Central memory CD8-positive, alpha-beta T cell (primary cell): ENCODE measurements at regions not wholly inside any gene's neighbourhood (a gene's known extent, or its start where the extent isn't known, plus 50 kb on each side); places are given as distances from the start of the nearest gene placed in this dataset.
"Not testable (repeated sequence)": the region's sequence is repeated elsewhere in the genome, so short reads cannot be mapped to it uniquely, and the experiment has no call there.

Source experiments
- ATAC-seq: fragments of 150-1000 bp; cut with Tn5 transposase; replicated peaks from 2 replicates; pipeline ENCODE4 v1.10.0; 2022; ENCODE audit warnings: mild to moderate bottlenecking, moderate FRiP score, moderate number of reproducible peaks; ENCODE audit not compliant: poor library complexity, severe bottlenecking; ENCODE audit errors: extremely low read depth
- DNase-seq, 2 donors: peaks; one replicate each; pipeline ENCODE4 v3.0.0; 2021; ENCODE audit warnings: low spot score in 2 of 2
- H3K27ac Mint-ChIP-seq: one replicate; pipeline ENCODE4 v1.8.0; 2022; ENCODE audit warnings: low read depth, mild to moderate bottlenecking, moderate library complexity, mixed read lengths
- H3K27me3 Mint-ChIP-seq: one replicate; pipeline ENCODE4 v1.8.0; 2022; ENCODE audit warnings: mixed read lengths
- H3K36me3 Mint-ChIP-seq: one replicate; pipeline ENCODE4 v1.8.0; 2022; ENCODE audit warnings: mild to moderate bottlenecking, moderate library complexity, mixed read lengths; ENCODE audit not compliant: insufficient read depth
- H3K4me1 Mint-ChIP-seq: one replicate; pipeline ENCODE4 v1.8.0; 2022; ENCODE audit warnings: mixed read lengths
- H3K4me3 Mint-ChIP-seq: one replicate; pipeline ENCODE4 v1.8.0; 2022; ENCODE audit warnings: mild to moderate bottlenecking, moderate library complexity, mixed read lengths
- H3K9me3 Mint-ChIP-seq: one replicate; pipeline ENCODE4 v1.8.0; 2022; ENCODE audit warnings: mixed read lengths

GRCh38 chr17:21772991-21773713, 80.8 kb downstream of the KCNJ18 start:
- not testable (repeated sequence) for H3K27me3 Mint-ChIP-seq, H3K36me3 Mint-ChIP-seq, H3K4me1 Mint-ChIP-seq, ATAC-seq, H3K9me3 Mint-ChIP-seq, H3K4me3 Mint-ChIP-seq, DNase-seq, H3K27ac Mint-ChIP-seq

GRCh38 chr17:21774263-21774662, 81.9 kb downstream of the KCNJ18 start:
- Mint-ChIP-seq H3K9me3 (no peaks in the 10 kb centered on the region), H3K36me3 (no peaks in the 10 kb centered on the region), H3K4me3 (no peak overlapping the region)

GRCh38 chr17:21775566-21775965, 83.2 kb downstream of the KCNJ18 start:
- not testable (repeated sequence) for H3K4me3 Mint-ChIP-seq, H3K27me3 Mint-ChIP-seq, ATAC-seq, H3K9me3 Mint-ChIP-seq, H3K36me3 Mint-ChIP-seq, H3K4me1 Mint-ChIP-seq, H3K27ac Mint-ChIP-seq, DNase-seq

More at GRCh38 chr17:21774263-21774662, 81.9 kb downstream of the KCNJ18 start:
- H3K27me3 Mint-ChIP-seq = no peaks in the 10 kb centered on the region
- no peaks in the 10 kb centered on the region for H3K4me1 Mint-ChIP-seq
- H3K27ac Mint-ChIP-seq = no peak overlapping the region
- ATAC-seq (no peak), DNase-seq (no peak)

GRCh38 chr17:21776921-21777320, 84.6 kb downstream of the KCNJ18 start:
- not testable (repeated sequence) for H3K27me3 Mint-ChIP-seq, ATAC-seq, H3K36me3 Mint-ChIP-seq

GRCh38 chr17:21778866-21779265, 86.5 kb downstream of the KCNJ18 start:
- not testable (repeated sequence) for H3K27me3 Mint-ChIP-seq, H3K27ac Mint-ChIP-seq, ATAC-seq, H3K9me3 Mint-ChIP-seq, DNase-seq, H3K36me3 Mint-ChIP-seq, H3K4me1 Mint-ChIP-seq, H3K4me3 Mint-ChIP-seq

More at GRCh38 chr17:21776921-21777320, 84.6 kb downstream of the KCNJ18 start:
- not testable (repeated sequence) for H3K27ac Mint-ChIP-seq, DNase-seq, H3K9me3 Mint-ChIP-seq, H3K4me1 Mint-ChIP-seq, H3K4me3 Mint-ChIP-seq

GRCh38 chr17:21780293-21780888, 88.1 kb downstream of the KCNJ18 start:
- H3K36me3 Mint-ChIP-seq, H3K9me3 Mint-ChIP-seq, H3K27me3 Mint-ChIP-seq, H3K27ac Mint-ChIP-seq, H3K4me1 Mint-ChIP-seq, ATAC-seq, H3K4me3 Mint-ChIP-seq, DNase-seq: not testable (repeated sequence)

- H3K4me1 Mint-ChIP-seq, H3K36me3 Mint-ChIP-seq, DNase-seq, ATAC-seq, H3K27ac Mint-ChIP-seq, H3K4me3 Mint-ChIP-seq, H3K9me3 Mint-ChIP-seq, H3K27me3 Mint-ChIP-seq: not testable (repeated sequence)
These were observed 88.8 kb downstream of the KCNJ18 start for GRCh38 chr17:21780919-21781665.

- not testable (repeated sequence) for H3K36me3 Mint-ChIP-seq, ATAC-seq, H3K4me3 Mint-ChIP-seq, H3K4me1 Mint-ChIP-seq, DNase-seq, H3K27ac Mint-ChIP-seq, H3K27me3 Mint-ChIP-seq, H3K9me3 Mint-ChIP-seq
These were observed 89.3 kb downstream of the KCNJ18 start for GRCh38 chr17:21781666-21782024.

GRCh38 chr17:21782107-21782506, 89.8 kb downstream of the KCNJ18 start:
- not testable (repeated sequence) for H3K36me3 Mint-ChIP-seq, DNase-seq, ATAC-seq, H3K4me1 Mint-ChIP-seq, H3K9me3 Mint-ChIP-seq, H3K27me3 Mint-ChIP-seq, H3K27ac Mint-ChIP-seq, H3K4me3 Mint-ChIP-seq

- not testable (repeated sequence) for DNase-seq, H3K4me3 Mint-ChIP-seq, ATAC-seq, H3K36me3 Mint-ChIP-seq, H3K9me3 Mint-ChIP-seq, H3K4me1 Mint-ChIP-seq, H3K27ac Mint-ChIP-seq, H3K27me3 Mint-ChIP-seq
These were observed 90.3 kb downstream of the KCNJ18 start for GRCh38 chr17:21782604-21783003.

GRCh38 chr17:21783017-21783416, 90.7 kb downstream of the KCNJ18 start:
- not testable (repeated sequence) for DNase-seq, H3K4me1 Mint-ChIP-seq, H3K36me3 Mint-ChIP-seq, H3K27ac Mint-ChIP-seq, H3K27me3 Mint-ChIP-seq, ATAC-seq, H3K9me3 Mint-ChIP-seq, H3K4me3 Mint-ChIP-seq

GRCh38 chr17:21814272-21814671, 121.9 kb downstream of the KCNJ18 start:
- not testable (repeated sequence) for H3K9me3 Mint-ChIP-seq, H3K27me3 Mint-ChIP-seq, H3K4me1 Mint-ChIP-seq, H3K27ac Mint-ChIP-seq, H3K36me3 Mint-ChIP-seq, DNase-seq, H3K4me3 Mint-ChIP-seq, ATAC-seq

- no peaks in the 10 kb centered on the region for H3K36me3 Mint-ChIP-seq
- no peak overlapping the region for H3K4me3 Mint-ChIP-seq
- H3K9me3 Mint-ChIP-seq = peaks cover 7% of the 10 kb centered on the region
- no peaks in the 10 kb centered on the region for H3K4me1 Mint-ChIP-seq
- DNase-seq = no peak
- ATAC-seq = no peak
- H3K27ac Mint-ChIP-seq = no peak overlapping the region
- no peaks in the 10 kb centered on the region for H3K27me3 Mint-ChIP-seq
These were observed 122.5 kb downstream of the KCNJ18 start for GRCh38 chr17:21814776-21815175.
